GM23338 (cell line): ENCODE measurements at regions not wholly inside any gene's neighbourhood (a gene's known extent, or its start where the extent isn't known, plus 50 kb on each side); places are given as distances from the start of the nearest gene placed in this dataset.

Experiments
- ATAC-seq: fragments of 200-7000 bp; cut with Tn5 transposase; 3 replicates; pipeline ENCODE4 v1.9.1; 2020
- DNase-seq: peaks from one replicate; pipeline ENCODE4 v3.0.0-alpha.2; 2015; ENCODE audit warnings: low spot score
- H2AFZ ChIP-seq: fragments of 200-600 bp; sonication (generic); 2 replicates; pipeline ENCODE4 v1.8.0; 2016; ENCODE audit warnings: antibody characterized with exemption, mild to moderate bottlenecking, moderate library complexity
- H3F3A ChIP-seq: fragments of 200-600 bp; sonication (generic); replicated peaks from 2 replicates; pipeline ENCODE4 v1.8.0; 2017; ENCODE audit warnings: antibody characterized with exemption, mixed run types, low read depth
- H3K27ac ChIP-seq: fragments of 200-600 bp; sonication (generic); 2 replicates; pipeline ENCODE4 v1.6.1; 2016; ENCODE audit warnings: low read depth
- H3K27me3 ChIP-seq: fragments of 200-600 bp; sonication (generic); 2 replicates; pipeline ENCODE4 v1.8.0; 2016; ENCODE audit warnings: mild to moderate bottlenecking, mixed run types, moderate library complexity; ENCODE audit not compliant: insufficient read depth
- H3K36me3 ChIP-seq: fragments of 200-600 bp; sonication (generic); 2 replicates; pipeline ENCODE4 v1.8.0; 2016; ENCODE audit warnings: mild to moderate bottlenecking; ENCODE audit not compliant: insufficient read depth
- H3K4me1 ChIP-seq: fragments of 200-600 bp; sonication (generic); 2 replicates; pipeline ENCODE4 v1.8.0; 2016; ENCODE audit warnings: mild to moderate bottlenecking, moderate library complexity; ENCODE audit not compliant: insufficient read depth
- H3K4me2 ChIP-seq: fragments of 200-600 bp; sonication (generic); 2 replicates; pipeline ENCODE4 v1.7.1; 2017; ENCODE audit warnings: mixed run types
- H3K4me3 ChIP-seq: fragments of 200-600 bp; sonication (generic); 2 replicates; pipeline ENCODE4 v1.6.1; 2016; ENCODE audit warnings: mixed run types
- H3K79me2 ChIP-seq: fragments of 200-600 bp; sonication (generic); replicated peaks from 2 replicates; pipeline ENCODE4 v1.8.0; 2017; ENCODE audit warnings: mild to moderate bottlenecking; ENCODE audit not compliant: insufficient read depth
- H3K9me2 ChIP-seq: fragments of 200-600 bp; sonication (generic); 2 replicates; pipeline ENCODE4 v1.8.0; 2017; ENCODE audit not compliant: insufficient read depth
- H4K20me1 ChIP-seq: fragments of 200-600 bp; sonication (generic); replicated peaks from 2 replicates; pipeline ENCODE4 v1.8.0; 2017; ENCODE audit warnings: mild to moderate bottlenecking; ENCODE audit not compliant: insufficient read depth
- H3K27ac Mint-ChIP-seq: 2 replicates; pipeline ENCODE4 v1.8.0; 2020; ENCODE audit warnings: inconsistent platforms, mild to moderate bottlenecking, moderate library complexity, mixed read lengths
- H3K27me3 Mint-ChIP-seq: 3 replicates; pipeline ENCODE4 v1.8.0; 2022; ENCODE audit warnings: low read depth, mild to moderate bottlenecking, moderate library complexity, mixed read lengths, inconsistent platforms; ENCODE audit not compliant: insufficient read depth, poor library complexity
- H3K36me3 Mint-ChIP-seq: 3 replicates; pipeline ENCODE4 v1.8.0; 2021; ENCODE audit warnings: low read depth, mild to moderate bottlenecking, inconsistent platforms, moderate library complexity, mixed read lengths
- H3K4me1 Mint-ChIP-seq: 3 replicates; pipeline ENCODE4 v1.8.0; 2020; ENCODE audit warnings: mild to moderate bottlenecking, inconsistent platforms, mixed read lengths
- H3K4me3 Mint-ChIP-seq: 3 replicates; pipeline ENCODE4 v1.8.0; 2021; ENCODE audit warnings: moderate library complexity, mild to moderate bottlenecking, inconsistent platforms, mixed read lengths
- H3K9me3 Mint-ChIP-seq: 3 replicates; pipeline ENCODE4 v1.8.0; 2020; ENCODE audit warnings: moderate library complexity, mild to moderate bottlenecking, inconsistent platforms, mixed read lengths
- CREB1 ChIP-seq: fragments of 250-450 bp; sonication (Bioruptor Pico); IDR thresholded peaks from 2 replicates; pipeline ENCODE4 v1.5.0; 2020; ENCODE audit warnings: low read depth, mild to moderate bottlenecking, moderate library complexity
- EZH2 ChIP-seq: fragments of 200-600 bp; sonication (generic); IDR thresholded peaks from one replicate; pipeline ENCODE4 v1.8.0; 2017; ENCODE audit warnings: antibody characterized with exemption, mild to moderate bottlenecking, low read depth; ENCODE audit not compliant: unreplicated experiment
- EZH2phosphoT487 ChIP-seq: fragments of 200-600 bp; sonication (generic); IDR thresholded peaks from one replicate; pipeline ENCODE4 v1.8.1; 2018; ENCODE audit warnings: antibody characterized with exemption; ENCODE audit not compliant: unreplicated experiment
- JUNB ChIP-seq: IDR thresholded peaks from one replicate; pipeline ENCODE4 v1.6.1; 2016; ENCODE audit warnings: antibody characterized with exemption; ENCODE audit not compliant: unreplicated experiment
- NANOG ChIP-seq: IDR thresholded peaks from 2 replicates; pipeline ENCODE4 v1.6.1; 2016; ENCODE audit warnings: antibody characterized with exemption, borderline replicate concordance
- POLR2AphosphoS5 ChIP-seq: IDR thresholded peaks from 2 replicates; pipeline ENCODE4 v1.6.1; 2016; ENCODE audit warnings: antibody characterized with exemption, low read depth
- REST ChIP-seq: IDR thresholded peaks from one replicate; pipeline ENCODE4 v1.6.1; 2018; ENCODE audit warnings: antibody characterized with exemption; ENCODE audit not compliant: unreplicated experiment
- STAT1 ChIP-seq: IDR thresholded peaks from one replicate; pipeline ENCODE4 v1.6.1; 2016; ENCODE audit warnings: antibody characterized with exemption; ENCODE audit not compliant: unreplicated experiment
- ZNF114 ChIP-seq: fragments of 250-450 bp; sonication (Bioruptor Pico); IDR thresholded peaks from 2 replicates; pipeline ENCODE4 v1.5.0; 2020; ENCODE audit warnings: mild to moderate bottlenecking, moderate library complexity
- ZNF331 ChIP-seq: fragments of 250-450 bp; sonication (Bioruptor Pico); IDR thresholded peaks from 2 replicates; pipeline ENCODE4 v1.5.0; 2020; ENCODE audit warnings: low read depth, mild to moderate bottlenecking, moderate library complexity
- ZNF462 ChIP-seq: fragments of 250-450 bp; sonication (Bioruptor Pico); IDR thresholded peaks from 2 replicates; pipeline ENCODE4 v1.5.0; 2020; ENCODE audit warnings: mild to moderate bottlenecking, moderate library complexity
- TF ChIP-seq, protein P1 (sequence below): IDR thresholded peaks from 2 replicates; pipeline ENCODE4 v1.6.1; 2016; ENCODE audit warnings: antibody characterized with exemption
- TF ChIP-seq, protein P2 (sequence below), 2 experiments: fragments of 200-600 bp in 1 of 2; sonication (generic) in 1 of 2; conservative IDR thresholded peaks; 2 replicates each; pipeline versions ENCODE4 v1.5.1 to v1.6.1; 2016 to 2017; ENCODE audit warnings: antibody characterized with exemption in 2 of 2, low read depth in 2 of 2, mild to moderate bottlenecking in 2 of 2, moderate library complexity in 1 of 2

DNA sequence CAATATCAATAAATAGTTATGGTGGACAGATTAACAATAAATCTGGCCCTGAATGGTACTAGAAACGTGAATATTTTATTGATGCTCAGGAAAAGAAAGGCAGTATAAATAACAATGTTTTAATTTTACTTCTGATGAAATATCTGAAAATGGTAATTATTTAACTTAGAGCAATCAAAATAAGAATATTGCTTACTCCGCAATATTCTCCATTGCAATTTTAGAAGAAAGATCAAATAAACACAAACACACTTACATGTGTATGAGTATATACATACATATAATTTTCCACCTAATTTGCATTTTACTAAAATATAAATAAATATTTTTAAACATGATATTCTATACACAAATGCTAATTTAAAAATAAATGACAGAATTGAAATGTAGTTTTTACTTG is 1130.5 kb downstream of the NCAM2 start:
- Mint-ChIP-seq H3K9me3 (no peaks in the 10 kb centered on the region), H3K27ac (no peak overlapping the region), H3K4me1 (peaks cover 3% of the 10 kb centered on the region; the same call in 2 of the 3 replicates), H3K27me3 (no peaks in the 10 kb centered on the region), H3K36me3 (no peaks in the 10 kb centered on the region), H3K4me3 (no peak overlapping the region)
- ATAC-seq (no peak), DNase-seq (no peak)
- Histone ChIP-seq H3K79me2 (no peaks in the 10 kb centered on the region), H4K20me1 (no peaks in the 10 kb centered on the region), H3K27me3 (no peaks in the 10 kb centered on the region), H3K36me3 (no peaks in the 10 kb centered on the region), H3K4me2 (no peak overlapping the region), H3K27ac (no peak overlapping the region), H2AFZ (no peak overlapping the region), H3K4me3 (no peak overlapping the region), H3K4me1 (peaks cover 10% of the 10 kb centered on the region; the same call in 1 of the 2 replicates), H3K9me2 (peaks cover 4% of the 10 kb centered on the region; the same call in 1 of the 2 replicates), H3F3A (no peaks in the 10 kb centered on the region)
- TF ChIP-seq POLR2AphosphoS5 (no peak), EZH2 (no peak), ZNF331 (no peak), NANOG (no peak), ZNF114 (no peak), ZNF462 (CRISPR knock-in tag) (no peak), EZH2phosphoT487 (no peak), REST (no peak), STAT1 (no peak), JUNB (no peak), CREB1 (CRISPR knock-in tag) (no peak)
- TF ChIP-seq, protein P1, sequence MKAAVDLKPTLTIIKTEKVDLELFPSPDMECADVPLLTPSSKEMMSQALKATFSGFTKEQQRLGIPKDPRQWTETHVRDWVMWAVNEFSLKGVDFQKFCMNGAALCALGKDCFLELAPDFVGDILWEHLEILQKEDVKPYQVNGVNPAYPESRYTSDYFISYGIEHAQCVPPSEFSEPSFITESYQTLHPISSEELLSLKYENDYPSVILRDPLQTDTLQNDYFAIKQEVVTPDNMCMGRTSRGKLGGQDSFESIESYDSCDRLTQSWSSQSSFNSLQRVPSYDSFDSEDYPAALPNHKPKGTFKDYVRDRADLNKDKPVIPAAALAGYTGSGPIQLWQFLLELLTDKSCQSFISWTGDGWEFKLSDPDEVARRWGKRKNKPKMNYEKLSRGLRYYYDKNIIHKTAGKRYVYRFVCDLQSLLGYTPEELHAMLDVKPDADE: no peak
- TF ChIP-seq, protein P2, sequence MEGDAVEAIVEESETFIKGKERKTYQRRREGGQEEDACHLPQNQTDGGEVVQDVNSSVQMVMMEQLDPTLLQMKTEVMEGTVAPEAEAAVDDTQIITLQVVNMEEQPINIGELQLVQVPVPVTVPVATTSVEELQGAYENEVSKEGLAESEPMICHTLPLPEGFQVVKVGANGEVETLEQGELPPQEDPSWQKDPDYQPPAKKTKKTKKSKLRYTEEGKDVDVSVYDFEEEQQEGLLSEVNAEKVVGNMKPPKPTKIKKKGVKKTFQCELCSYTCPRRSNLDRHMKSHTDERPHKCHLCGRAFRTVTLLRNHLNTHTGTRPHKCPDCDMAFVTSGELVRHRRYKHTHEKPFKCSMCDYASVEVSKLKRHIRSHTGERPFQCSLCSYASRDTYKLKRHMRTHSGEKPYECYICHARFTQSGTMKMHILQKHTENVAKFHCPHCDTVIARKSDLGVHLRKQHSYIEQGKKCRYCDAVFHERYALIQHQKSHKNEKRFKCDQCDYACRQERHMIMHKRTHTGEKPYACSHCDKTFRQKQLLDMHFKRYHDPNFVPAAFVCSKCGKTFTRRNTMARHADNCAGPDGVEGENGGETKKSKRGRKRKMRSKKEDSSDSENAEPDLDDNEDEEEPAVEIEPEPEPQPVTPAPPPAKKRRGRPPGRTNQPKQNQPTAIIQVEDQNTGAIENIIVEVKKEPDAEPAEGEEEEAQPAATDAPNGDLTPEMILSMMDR (conservative IDR thresholded peaks at IDR 0.05; ENCODE audit: low read depth in 2 of 2): no peak
